Stimulated activated CD4-positive, alpha-beta T cell treated with anti-CD3 and anti-CD28 coated beads, Interleukin-4, amount 100 ng/mL, for 48 hours (primary cell): ENCODE measurements at regions not wholly inside any gene's neighbourhood (a gene's known extent, or its start where the extent isn't known, plus 50 kb on each side); places are given as distances from the start of the nearest gene placed in this dataset.

Experiments
- DNase-seq, 2 donors: peaks; one replicate each; pipeline ENCODE4 v3.0.0-alpha.2; 2020; ENCODE audit warnings: low read depth in 2 of 2

GRCh38 chrX:5536261-5536660, 692.4 kb downstream of the NLGN4X start:
- no peak for DNase-seq

DNA sequence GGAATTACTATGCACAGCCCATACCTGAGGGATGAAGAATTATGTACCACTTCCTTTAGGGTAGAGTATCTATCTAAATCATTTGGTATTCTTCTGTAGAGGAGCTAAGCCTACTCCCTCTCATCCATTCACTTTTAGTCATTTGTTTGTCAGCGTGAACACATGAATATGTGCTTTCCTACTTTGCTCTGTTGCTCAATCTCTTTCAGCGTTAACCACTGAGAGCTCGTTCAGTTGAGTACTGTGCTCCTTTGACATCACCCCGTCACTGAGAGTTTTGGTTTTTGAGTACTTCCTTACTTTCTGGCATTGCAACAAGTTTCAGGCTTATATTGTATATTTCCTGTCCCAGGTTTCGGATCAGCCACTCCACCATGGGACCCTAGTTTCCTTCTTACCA, 700.6 kb downstream of the NLGN4X start:
- no peak for DNase-seq

GRCh38 chrX:5526191-5526590, 702.5 kb downstream of the NLGN4X start:
- no peak for DNase-seq

GRCh38 chrX:5490786-5491563, 737.7 kb downstream of the NLGN4X start:
- no peak for DNase-seq

DNA sequence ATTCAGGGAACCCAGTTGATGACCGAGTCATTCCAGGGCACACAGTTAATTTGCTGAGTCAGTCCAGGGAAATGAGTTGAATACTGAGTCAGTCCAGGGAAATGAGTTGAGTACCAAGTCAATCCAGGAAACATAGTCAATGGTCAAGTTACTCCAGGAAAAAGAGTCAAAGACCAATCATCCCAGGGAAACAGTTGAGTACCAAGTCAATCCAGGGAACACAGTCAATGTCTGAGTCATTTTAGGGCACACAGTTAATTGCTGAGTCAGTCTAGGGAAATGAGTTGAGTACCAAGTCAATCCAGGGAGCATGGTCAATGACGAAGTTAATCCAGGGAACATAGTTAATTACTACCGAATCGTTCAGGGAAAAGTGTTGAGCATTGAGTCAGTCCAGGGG, 754.4 kb downstream of the NLGN4X start:
- no peak for DNase-seq

DNA sequence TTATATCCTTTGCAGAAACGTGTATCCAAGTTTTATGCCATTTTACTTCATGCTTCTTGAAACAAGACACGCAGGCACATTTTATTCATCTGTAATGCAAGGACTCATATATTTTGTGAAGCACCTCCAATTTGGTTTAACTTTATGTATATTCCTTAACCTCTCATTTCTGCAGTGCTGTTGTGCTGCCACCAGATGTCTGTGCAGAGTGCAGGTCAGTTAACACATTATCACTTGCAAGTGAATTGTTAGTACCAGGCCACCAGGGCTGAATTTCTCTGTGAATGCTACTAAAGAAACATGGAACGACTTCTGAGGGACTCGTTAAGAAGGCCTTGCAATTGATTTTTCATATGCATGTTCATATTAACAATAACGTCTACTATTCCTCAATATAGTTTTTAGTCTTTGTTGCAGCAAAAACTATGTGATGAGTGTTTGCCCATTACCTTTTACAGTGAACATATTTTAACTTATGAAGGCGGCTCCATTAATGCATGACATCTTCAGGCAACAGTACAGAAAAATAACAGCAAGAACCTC, 770.3 kb downstream of the NLGN4X start:
- no peak for DNase-seq

DNA sequence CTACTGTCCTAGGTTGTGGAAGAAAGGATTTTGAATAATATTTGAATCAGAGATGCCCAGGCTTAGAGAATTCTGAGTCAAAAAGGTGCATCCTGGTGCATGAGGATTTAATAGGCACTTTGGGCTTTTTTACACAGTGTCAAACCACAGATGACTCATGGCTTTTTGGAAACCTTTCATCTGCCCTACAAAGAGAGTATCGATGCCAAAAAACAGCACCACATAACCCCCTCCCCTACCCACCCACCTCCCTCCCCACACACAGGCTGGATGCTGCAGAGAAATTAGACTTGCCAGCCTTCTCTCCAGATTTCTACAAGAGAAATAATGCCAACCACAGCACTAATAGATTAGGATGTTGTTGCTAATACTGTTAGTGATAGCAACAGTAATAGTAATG, 779.3 kb downstream of the NLGN4X start:
- no peak for DNase-seq

- DNase-seq: no peak
Measured at GRCh38 chrX:5431823-5432222, 796.8 kb downstream of the NLGN4X start.

- no peak for DNase-seq
Measured at GRCh38 chrX:5425119-5425518, 803.5 kb downstream of the NLGN4X start.

DNA sequence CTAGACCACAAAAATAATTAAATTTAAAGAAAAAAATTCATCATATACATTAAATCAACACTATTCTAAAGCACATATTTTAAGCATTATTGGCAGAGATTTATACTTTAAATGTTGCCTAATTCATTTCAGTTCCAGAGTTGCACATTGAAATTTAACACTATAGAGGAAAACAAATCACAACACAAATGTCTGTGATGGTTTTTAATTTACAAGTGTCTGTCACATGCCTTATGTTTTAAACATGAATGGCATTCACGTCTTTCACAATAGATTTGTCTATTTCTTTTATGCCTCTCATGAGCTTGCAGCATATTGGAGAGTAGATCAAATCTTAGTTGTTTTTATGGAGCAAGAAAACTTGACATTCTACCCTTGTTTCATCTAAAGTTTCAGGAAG, 811.3 kb downstream of the NLGN4X start:
- DNase-seq: no peak

DNA sequence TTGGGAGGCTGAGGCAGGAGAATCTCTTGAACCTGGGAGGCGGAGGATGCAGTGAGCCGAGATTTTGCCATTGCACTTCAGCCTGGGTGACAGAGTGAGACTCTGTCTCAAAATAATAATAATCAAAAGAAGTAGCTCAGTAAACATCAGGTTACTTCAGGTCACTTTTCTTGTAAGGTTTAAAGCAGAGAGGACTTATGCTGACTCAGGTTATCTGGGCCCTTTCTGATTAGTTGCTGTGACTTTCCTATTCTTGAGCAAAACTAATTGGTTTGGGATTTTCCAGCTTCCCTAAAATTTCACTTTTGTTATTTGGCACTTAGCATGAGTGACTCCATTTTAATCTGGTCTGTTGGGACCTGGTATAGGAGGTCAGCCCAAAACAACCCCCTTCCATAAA, 812.9 kb downstream of the NLGN4X start:
- DNase-seq: no peak

DNA sequence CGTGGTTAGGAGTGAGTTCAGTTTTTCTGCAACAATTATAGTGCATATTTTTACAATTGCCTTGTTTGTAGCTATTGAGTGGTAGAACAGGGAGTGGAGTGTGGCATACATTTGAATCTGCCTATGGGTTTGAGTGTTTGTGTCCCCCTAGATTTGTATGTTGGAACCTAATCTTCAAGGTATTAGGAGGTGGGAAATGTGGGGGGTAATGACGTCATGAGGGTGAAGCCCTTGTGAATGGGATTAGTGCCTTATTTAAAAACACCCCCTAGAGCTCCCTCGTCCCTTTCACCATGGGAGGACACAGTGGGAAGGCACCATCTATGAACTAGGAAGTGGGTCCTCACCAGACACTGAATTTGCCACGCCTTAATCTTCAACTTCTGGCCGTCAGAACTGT, 819.6 kb downstream of the NLGN4X start:
- DNase-seq: no peak

- DNase-seq: no peak
Measured at GRCh38 chrX:5402461-5402860, 826.2 kb downstream of the NLGN4X start.

DNA sequence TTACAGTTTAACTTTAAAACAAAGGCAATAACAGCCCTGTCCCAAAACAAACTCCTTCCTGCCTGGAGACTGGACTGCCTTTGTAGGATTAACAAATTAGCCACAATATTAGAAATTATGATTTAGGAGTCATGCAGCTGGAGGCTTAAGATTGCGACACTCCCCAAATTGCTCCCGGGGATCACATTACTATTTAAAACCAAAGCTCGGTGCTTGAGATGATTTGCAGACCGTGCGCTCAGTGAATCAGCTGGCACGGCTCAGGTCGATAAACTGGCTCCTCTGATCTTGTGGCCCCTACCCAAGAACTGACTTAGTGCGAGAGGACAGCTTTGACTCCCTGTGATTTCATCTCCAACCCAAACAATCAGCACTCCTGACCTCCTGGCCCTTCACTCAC, 829.3 kb downstream of the NLGN4X start:
- DNase-seq: no peak

- no peak for DNase-seq
Measured at GRCh38 chrX:5397409-5397808, 831.3 kb downstream of the NLGN4X start.

GRCh38 chrX:5390376-5390775, 838.3 kb downstream of the NLGN4X start:
- no peak for DNase-seq

- no peak for DNase-seq
Measured at GRCh38 chrX:5388087-5388486, 840.6 kb downstream of the NLGN4X start.

DNA sequence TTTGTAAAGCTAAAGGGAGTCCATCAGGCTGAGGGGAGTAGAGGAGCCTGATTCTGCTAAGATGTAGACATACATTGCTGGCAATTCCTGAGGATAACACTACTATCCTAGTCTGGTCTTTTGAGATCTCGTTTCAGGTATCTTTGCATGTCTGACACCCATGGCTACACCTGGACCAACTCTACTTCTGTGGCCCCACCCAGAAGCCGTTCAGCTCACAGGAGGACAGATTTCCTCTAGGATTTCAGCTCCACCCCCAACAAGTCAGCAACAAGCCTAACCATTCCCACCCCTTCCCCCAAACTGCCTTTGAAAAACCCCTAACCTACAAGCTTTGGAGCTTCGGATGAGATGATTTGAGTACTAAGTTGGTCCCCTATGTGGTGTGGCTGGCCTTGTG, 848.2 kb downstream of the NLGN4X start:
- DNase-seq: no peak

DNA sequence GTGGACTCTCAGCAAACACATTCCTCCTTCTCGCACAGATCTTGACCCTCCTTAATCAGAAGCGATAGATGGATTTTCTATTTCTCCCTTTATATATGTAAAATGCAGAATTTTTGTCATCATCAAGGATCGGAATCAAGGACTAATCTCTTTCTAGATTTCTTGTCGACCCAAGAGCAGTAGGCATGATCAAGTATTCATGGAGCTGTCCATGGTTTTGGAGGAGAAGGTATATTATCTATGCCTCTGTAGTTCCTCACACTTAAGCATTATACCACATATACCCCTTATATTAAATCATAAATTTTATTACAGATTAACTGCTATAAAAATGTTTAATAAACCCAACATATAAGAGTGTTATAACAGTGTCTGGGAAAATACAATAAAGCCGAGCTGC, 886.8 kb downstream of the NLGN4X start:
- no peak for DNase-seq

GRCh38 chrX:5337160-5337559, 891.5 kb downstream of the NLGN4X start:
- DNase-seq: no peak

GRCh38 chrX:5324546-5324945, 904.1 kb downstream of the NLGN4X start:
- DNase-seq: no peak

- no peak for DNase-seq
Measured at GRCh38 chrX:5314148-5314547, 914.5 kb downstream of the NLGN4X start.

- DNase-seq: no peak
Measured at GRCh38 chrX:5307416-5307815, 921.3 kb downstream of the NLGN4X start.

GRCh38 chrX:5306654-5307121, 922.0 kb downstream of the NLGN4X start:
- no peak for DNase-seq
